ENCODE measurements at regions not wholly inside any gene's neighbourhood (a gene's known extent, or its start where the extent isn't known, plus 50 kb on each side); places are given as distances from the start of the nearest gene placed in this dataset.

GRCh38 chr7:57819491-57819981 is 369.6 kb downstream of the ZNF716 start:
- TF ChIP-seq CTCF (IDR thresholded peaks at IDR 0.05) (no peak), POLR2A (IDR thresholded peaks at IDR 0.05) (no peak)

Data from heart left ventricle (tissue), 13 donors.